ENCODE measurements at regions not wholly inside any gene's neighbourhood (a gene's known extent, or its start where the extent isn't known, plus 50 kb on each side); places are given as distances from the start of the nearest gene placed in this dataset.

- no peaks in the 10 kb centered on the region for H3K4me1 Mint-ChIP-seq (ENCODE audit: unreplicated experiment)
- H3K9me3 Mint-ChIP-seq (ENCODE audit: unreplicated experiment): no peaks in the 10 kb centered on the region
- no peak overlapping the region for H3K4me3 Mint-ChIP-seq (ENCODE audit: unreplicated experiment)
- peaks cover 5% of the 10 kb centered on the region for H3K27me3 Mint-ChIP-seq (ENCODE audit: unreplicated experiment)
- no peak for TF ChIP-seq CTCF (IDR thresholded peaks at IDR 0.05)
- no peak overlapping the region for H3K27ac Mint-ChIP-seq (ENCODE audit: unreplicated experiment)
- H3K36me3 Mint-ChIP-seq (ENCODE audit: unreplicated experiment): no peaks in the 10 kb centered on the region
- DNase-seq (ENCODE audit: extremely low spot score, unreplicated experiment): no peak
These were observed 394.4 kb downstream of the INSC start for GRCh38 chr11:15509082-15509481.

- DNase-seq (ENCODE audit: extremely low spot score, unreplicated experiment): no peak
- Mint-ChIP-seq H3K27me3 (ENCODE audit: unreplicated experiment) (no peaks in the 10 kb centered on the region), H3K36me3 (ENCODE audit: unreplicated experiment) (no peaks in the 10 kb centered on the region), H3K9me3 (ENCODE audit: unreplicated experiment) (peaks cover 9% of the 10 kb centered on the region), H3K4me1 (ENCODE audit: unreplicated experiment) (no peaks in the 10 kb centered on the region), H3K27ac (ENCODE audit: unreplicated experiment) (no peak overlapping the region), H3K4me3 (ENCODE audit: unreplicated experiment) (no peak overlapping the region)
- no peak for TF ChIP-seq CTCF (IDR thresholded peaks at IDR 0.05)
These were observed 404.5 kb downstream of the INSC start for GRCh38 chr11:15519124-15519791.

- Mint-ChIP-seq H3K4me1 (ENCODE audit: unreplicated experiment) (no peaks in the 10 kb centered on the region), H3K4me3 (ENCODE audit: unreplicated experiment) (no peak overlapping the region), H3K36me3 (ENCODE audit: unreplicated experiment) (no peaks in the 10 kb centered on the region), H3K27me3 (ENCODE audit: unreplicated experiment) (no peaks in the 10 kb centered on the region), H3K9me3 (ENCODE audit: unreplicated experiment) (peaks cover 9% of the 10 kb centered on the region), H3K27ac (ENCODE audit: unreplicated experiment) (no peak overlapping the region)
- TF ChIP-seq CTCF (IDR thresholded peaks at IDR 0.05): no peak
- DNase-seq (ENCODE audit: extremely low spot score, unreplicated experiment): no peak
These were observed 405.2 kb downstream of the INSC start for GRCh38 chr11:15519911-15520310.

- H3K4me1 Mint-ChIP-seq (ENCODE audit: unreplicated experiment): no peaks in the 10 kb centered on the region
- no peak for TF ChIP-seq CTCF (IDR thresholded peaks at IDR 0.05)
- no peaks in the 10 kb centered on the region for H3K27me3 Mint-ChIP-seq (ENCODE audit: unreplicated experiment)
- no peaks in the 10 kb centered on the region for H3K36me3 Mint-ChIP-seq (ENCODE audit: unreplicated experiment)
- DNase-seq (ENCODE audit: extremely low spot score, unreplicated experiment): no peak
- peaks cover 32% of the 10 kb centered on the region for H3K9me3 Mint-ChIP-seq (ENCODE audit: unreplicated experiment)
- H3K27ac Mint-ChIP-seq (ENCODE audit: unreplicated experiment): no peak overlapping the region
- H3K4me3 Mint-ChIP-seq (ENCODE audit: unreplicated experiment): no peak overlapping the region
These were observed 408.8 kb downstream of the INSC start for GRCh38 chr11:15523543-15523942.

- no peak for TF ChIP-seq CTCF (IDR thresholded peaks at IDR 0.05)
- H3K27ac Mint-ChIP-seq (ENCODE audit: unreplicated experiment): no peak overlapping the region
- peaks cover 33% of the 10 kb centered on the region for H3K9me3 Mint-ChIP-seq (ENCODE audit: unreplicated experiment)
- no peaks in the 10 kb centered on the region for H3K36me3 Mint-ChIP-seq (ENCODE audit: unreplicated experiment)
- H3K27me3 Mint-ChIP-seq (ENCODE audit: unreplicated experiment): no peaks in the 10 kb centered on the region
- no peak overlapping the region for H3K4me3 Mint-ChIP-seq (ENCODE audit: unreplicated experiment)
- H3K4me1 Mint-ChIP-seq (ENCODE audit: unreplicated experiment): no peaks in the 10 kb centered on the region
- no peak for DNase-seq (ENCODE audit: extremely low spot score, unreplicated experiment)
These were observed 410.9 kb downstream of the INSC start for GRCh38 chr11:15525582-15525981.

Measured in osteocyte (in vitro differentiated cells).